Fibroblast of the aortic adventitia (primary cell): ENCODE measurements at regions not wholly inside any gene's neighbourhood (a gene's known extent, or its start where the extent isn't known, plus 50 kb on each side); places are given as distances from the start of the nearest gene placed in this dataset.

Source experiments
- DNase-seq: peaks from one replicate; pipeline ENCODE4 v3.0.0-alpha.2; 2010; ENCODE audit warnings: low read depth
- H3K4me3 ChIP-seq: 2 replicates; pipeline ENCODE4 v1.5.1; 2011; ENCODE audit warnings: low read depth, mild to moderate bottlenecking, control low read depth, low read length, moderate library complexity
- CTCF ChIP-seq: IDR thresholded peaks from 2 replicates; pipeline ENCODE4 v1.5.1; 2011; ENCODE audit warnings: mild to moderate bottlenecking, low read length, control low read depth, inconsistent platforms; ENCODE audit not compliant: insufficient read depth

GRCh38 chr11:129308241-129308865, 67.3 kb upstream of the BARX2 start:
- no peak overlapping the region for H3K4me3 ChIP-seq
- peak; percentile 5 for DNase-seq
- TF ChIP-seq CTCF = no peak

GRCh38 chr11:129307162-129307561, 68.5 kb upstream of the BARX2 start:
- DNase-seq = no peak
- no peak overlapping the region for H3K4me3 ChIP-seq
- TF ChIP-seq CTCF = no peak

- H3K4me3 ChIP-seq = no peak overlapping the region
- DNase-seq = no peak
- TF ChIP-seq CTCF = no peak
Measured at GRCh38 chr11:129302386-129303101, 73.1 kb upstream of the BARX2 start.

DNA sequence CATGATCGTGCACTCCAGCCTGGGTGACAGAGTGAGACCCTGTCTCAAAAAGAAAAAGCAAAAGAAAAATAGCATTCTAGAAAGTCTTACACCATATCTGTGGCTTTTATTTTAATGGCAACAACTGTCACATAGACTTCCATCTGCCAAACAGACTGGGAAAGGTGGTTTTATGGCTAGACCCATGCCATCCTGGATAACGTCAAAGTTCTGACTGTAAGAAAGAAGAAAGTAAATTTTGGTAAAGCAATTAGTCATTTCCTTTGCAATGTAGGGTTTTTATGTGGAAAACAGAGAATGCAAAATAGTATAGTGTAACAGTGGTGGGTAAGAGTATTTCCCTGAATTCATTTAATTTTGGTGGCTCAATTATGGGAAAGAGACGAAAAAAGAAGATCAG, 75.5 kb upstream of the BARX2 start:
- TF ChIP-seq CTCF = no peak
- no peak for DNase-seq
- no peak overlapping the region for H3K4me3 ChIP-seq

- DNase-seq = no peak
- no peak for TF ChIP-seq CTCF
- H3K4me3 ChIP-seq = no peak overlapping the region
Measured at GRCh38 chr11:129298988-129299387, 76.7 kb upstream of the BARX2 start.

DNA sequence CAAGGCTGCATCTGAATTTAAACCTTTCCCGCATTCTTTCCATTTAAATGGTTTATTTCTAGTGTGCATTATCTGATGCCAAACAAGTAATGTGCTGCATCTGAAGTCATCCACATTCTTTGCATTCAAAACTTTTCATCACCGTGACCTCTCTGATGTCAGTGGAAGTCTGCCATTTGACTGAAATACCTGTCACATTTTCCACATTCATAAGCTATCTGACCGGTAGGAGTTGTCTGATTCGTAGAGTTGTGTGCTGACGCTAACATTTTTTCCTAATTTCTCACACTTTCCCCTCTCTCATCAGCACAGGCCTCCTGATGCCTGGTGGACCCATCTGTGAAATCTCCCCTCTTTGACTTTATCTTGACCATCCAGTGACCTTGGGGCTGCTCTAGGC, 79.9 kb upstream of the BARX2 start:
- TF ChIP-seq CTCF = no peak
- DNase-seq = peak; percentile 67
- H3K4me3 ChIP-seq = no peak overlapping the region
